Coronary artery (tissue), 2 donors: ENCODE measurements at regions not wholly inside any gene's neighbourhood (a gene's known extent, or its start where the extent isn't known, plus 50 kb on each side); places are given as distances from the start of the nearest gene placed in this dataset.

Experiments
- DNase-seq: peaks from one replicate; pipeline ENCODE4 v3.0.0-alpha.2; 2017; ENCODE audit warnings: low spot score
- H3K27ac ChIP-seq, 2 donors: fragments of 200-600 bp; sonication (generic); one replicate each; pipeline ENCODE4 v1.5.1; 2016 to 2019
- H3K4me3 ChIP-seq: fragments of 200-600 bp; sonication (generic); 2 replicates; pipeline ENCODE4 v1.5.1; 2016; ENCODE audit warnings: mild to moderate bottlenecking, moderate library complexity
- CTCF ChIP-seq: fragments of 200-600 bp; sonication (generic); IDR thresholded peaks from one replicate; pipeline ENCODE4 v1.5.1; 2019; ENCODE audit warnings: antibody characterized with exemption

- Histone ChIP-seq H3K4me3 (no peak overlapping the region), H3K27ac (no peak overlapping the region)
- no peak for DNase-seq
- TF ChIP-seq CTCF: no peak
These were observed 296.7 kb downstream of the FBXW7 start for GRCh38 chr4:152239216-152239615.

GRCh38 chr4:152236519-152237056 is 299.3 kb downstream of the FBXW7 start:
- H3K4me3 ChIP-seq: no peak overlapping the region
- no peak overlapping the region for H3K27ac ChIP-seq
- no peak for DNase-seq
- TF ChIP-seq CTCF: no peak

DNA sequence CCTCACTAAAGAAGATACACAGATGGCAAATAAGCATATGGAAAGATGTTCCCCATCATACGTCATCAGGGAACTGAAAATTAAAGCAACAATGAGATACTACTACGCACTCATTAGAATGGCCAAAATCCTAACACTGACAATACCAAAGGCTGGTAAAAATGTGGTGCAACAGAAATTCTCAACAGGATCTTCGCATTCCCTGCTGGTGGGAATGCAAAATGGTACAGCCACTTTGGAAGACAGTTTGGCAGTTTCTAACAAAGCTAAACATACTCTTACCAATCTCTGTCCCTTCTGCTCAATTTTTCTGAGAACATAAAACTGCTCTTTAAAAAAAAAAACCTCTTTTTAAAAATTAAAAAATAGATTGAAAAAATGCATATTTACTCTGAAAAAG is 300.2 kb downstream of the FBXW7 start:
- no peak for DNase-seq
- no peak overlapping the region for H3K27ac ChIP-seq
- TF ChIP-seq CTCF: no peak
- H3K4me3 ChIP-seq: no peak overlapping the region

- Histone ChIP-seq H3K4me3 (no peak overlapping the region), H3K27ac (no peak overlapping the region)
- no peak for TF ChIP-seq CTCF
- DNase-seq: no peak
These were observed 301.3 kb downstream of the FBXW7 start for GRCh38 chr4:152234571-152234970.

DNA sequence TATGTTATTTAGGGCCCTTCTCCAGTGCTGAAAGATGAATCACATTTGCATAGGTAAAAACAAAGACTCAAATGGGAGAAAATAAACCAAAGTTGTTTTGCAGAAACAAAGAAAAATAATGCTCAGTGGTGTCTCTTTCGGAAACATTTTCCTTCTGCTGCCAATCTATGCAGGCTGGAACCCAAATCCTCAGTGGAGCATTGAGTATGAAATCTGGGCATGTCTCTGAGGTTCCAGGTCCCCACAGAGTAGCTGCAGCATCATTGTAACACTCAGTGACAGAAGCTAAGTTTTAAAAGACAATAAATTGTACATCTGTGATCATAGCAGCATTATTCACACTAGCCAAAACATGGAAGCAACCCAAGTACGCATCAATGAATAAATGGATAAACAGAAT is 303.6 kb downstream of the FBXW7 start:
- Histone ChIP-seq H3K4me3 (no peak overlapping the region), H3K27ac (no peak overlapping the region)
- TF ChIP-seq CTCF: no peak
- no peak for DNase-seq

GRCh38 chr4:152229782-152230289 is 306.1 kb downstream of the FBXW7 start:
- Histone ChIP-seq H3K27ac (no peak overlapping the region), H3K4me3 (no peak overlapping the region)
- DNase-seq: no peak
- TF ChIP-seq CTCF: no peak

GRCh38 chr4:152225680-152226079 is 310.2 kb downstream of the FBXW7 start:
- H3K4me3 ChIP-seq: no peak overlapping the region
- TF ChIP-seq CTCF: no peak
- DNase-seq: no peak
- no peak overlapping the region for H3K27ac ChIP-seq
